ENCODE measurements at regions not wholly inside any gene's neighbourhood (a gene's known extent, or its start where the extent isn't known, plus 50 kb on each side); places are given as distances from the start of the nearest gene placed in this dataset.

DNA sequence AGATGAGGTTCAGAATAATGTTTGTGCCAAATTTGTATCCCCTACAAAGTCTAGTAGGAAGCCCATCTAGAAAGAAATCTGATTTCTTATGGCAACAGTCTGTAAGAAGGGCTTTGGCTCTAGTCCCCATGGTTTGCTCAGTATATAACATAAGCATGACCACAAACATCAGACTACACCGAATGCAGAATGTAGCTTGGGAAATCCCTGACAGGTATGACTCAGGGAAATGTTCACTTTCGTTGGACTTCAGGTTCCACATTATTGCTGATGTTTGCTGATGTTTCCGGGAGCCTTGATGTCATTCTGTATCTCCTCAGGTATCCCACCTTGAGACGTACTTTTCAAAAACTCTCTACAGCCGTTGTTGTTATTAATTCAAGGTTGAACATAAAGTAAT is 304.4 kb upstream of the TGFBR2 start:
- H3K36me3 Mint-ChIP-seq (ENCODE audit: low read depth) = peaks cover 8% of the 10 kb centered on the region
- no peak for DNase-seq (ENCODE audit: low spot score)
- peaks cover 17% of the 10 kb centered on the region for H3K9me3 Mint-ChIP-seq
- no peaks in the 10 kb centered on the region for H3K27me3 Mint-ChIP-seq (ENCODE audit: low read depth)
- no peak overlapping the region for H3K27ac Mint-ChIP-seq
- no peak overlapping the region for H3K4me3 Mint-ChIP-seq
- H3K4me1 Mint-ChIP-seq (ENCODE audit: low read depth) = peaks cover 8% of the 10 kb centered on the region

DNA sequence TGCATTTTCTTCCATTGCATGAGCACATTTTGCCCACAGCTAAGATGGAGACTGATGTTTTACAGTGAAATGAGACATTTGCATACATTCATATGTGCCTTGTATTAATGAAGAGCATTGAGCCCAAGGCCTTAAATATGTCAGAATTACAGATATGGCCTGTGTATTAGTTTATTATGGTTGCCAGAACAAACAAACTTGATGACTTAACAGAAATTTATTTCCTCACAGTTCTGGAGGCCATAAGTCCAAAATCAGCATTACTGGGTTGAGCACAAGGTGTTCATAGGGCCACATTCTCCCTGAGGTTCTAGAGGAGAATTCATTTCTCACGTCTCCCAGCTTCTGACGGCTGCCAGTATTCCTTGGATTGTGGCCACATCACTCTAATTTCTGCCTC is 302.6 kb upstream of the TGFBR2 start:
- Mint-ChIP-seq H3K4me1 (ENCODE audit: low read depth) (peaks cover 5% of the 10 kb centered on the region), H3K9me3 (peaks cover 17% of the 10 kb centered on the region), H3K27ac (no peak overlapping the region), H3K36me3 (ENCODE audit: low read depth) (peaks cover 6% of the 10 kb centered on the region), H3K27me3 (ENCODE audit: low read depth) (no peaks in the 10 kb centered on the region), H3K4me3 (no peak overlapping the region)
- DNase-seq (ENCODE audit: low spot score) = no peak

DNA sequence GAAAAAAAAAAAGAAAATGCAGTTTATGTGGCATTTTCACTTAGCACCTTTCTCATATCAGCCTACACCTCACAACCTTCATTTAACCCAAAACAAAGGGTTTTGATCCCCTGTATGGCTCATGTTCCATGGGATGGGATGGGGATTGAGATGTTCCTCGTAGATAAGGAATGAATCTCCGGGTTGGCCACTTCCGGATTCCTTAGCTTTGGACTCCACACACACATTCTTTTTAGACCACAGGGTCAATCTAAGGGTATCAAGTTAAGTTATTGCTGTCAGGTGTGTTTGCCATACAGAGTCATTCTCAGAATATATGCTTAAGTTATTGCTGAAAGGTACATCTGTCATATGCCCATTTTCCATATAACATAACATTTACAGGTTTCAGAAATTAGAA is 301.4 kb upstream of the TGFBR2 start:
- no peak for DNase-seq (ENCODE audit: low spot score)
- H3K4me1 Mint-ChIP-seq (ENCODE audit: low read depth) = peaks cover 5% of the 10 kb centered on the region
- no peak overlapping the region for H3K4me3 Mint-ChIP-seq

DNA sequence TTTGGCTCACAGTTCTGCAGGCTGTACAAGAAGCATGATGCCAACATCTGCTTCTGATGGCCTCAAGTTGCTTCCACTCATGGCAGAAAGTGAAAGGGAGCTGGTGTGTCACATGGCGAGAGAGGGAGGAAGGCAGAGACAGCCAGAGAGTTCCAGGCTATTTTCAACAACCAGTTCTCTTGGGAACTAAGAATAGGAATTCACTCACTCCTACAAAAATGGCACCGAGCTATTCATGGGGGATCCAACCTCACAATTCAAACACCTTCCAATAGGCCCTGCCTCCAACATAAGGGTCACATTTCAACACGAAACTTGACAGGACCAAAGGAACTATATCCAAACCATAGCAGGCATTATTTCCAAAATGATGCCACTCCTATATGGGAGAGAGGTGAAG is 299.5 kb upstream of the TGFBR2 start:
- Mint-ChIP-seq H3K9me3 (peaks cover 17% of the 10 kb centered on the region), H3K4me1 (ENCODE audit: low read depth) (peaks cover 2% of the 10 kb centered on the region), H3K27ac (no peak overlapping the region), H3K27me3 (ENCODE audit: low read depth) (no peaks in the 10 kb centered on the region), H3K36me3 (ENCODE audit: low read depth) (peaks cover 8% of the 10 kb centered on the region), H3K4me3 (no peak overlapping the region)
- no peak for DNase-seq (ENCODE audit: low spot score)

More for the DNA sequence above, 301.4 kb upstream of the TGFBR2 start:
- Mint-ChIP-seq H3K36me3 (ENCODE audit: low read depth) (peaks cover 8% of the 10 kb centered on the region), H3K27ac (no peak overlapping the region), H3K27me3 (ENCODE audit: low read depth) (no peaks in the 10 kb centered on the region), H3K9me3 (peaks cover 17% of the 10 kb centered on the region)

DNA sequence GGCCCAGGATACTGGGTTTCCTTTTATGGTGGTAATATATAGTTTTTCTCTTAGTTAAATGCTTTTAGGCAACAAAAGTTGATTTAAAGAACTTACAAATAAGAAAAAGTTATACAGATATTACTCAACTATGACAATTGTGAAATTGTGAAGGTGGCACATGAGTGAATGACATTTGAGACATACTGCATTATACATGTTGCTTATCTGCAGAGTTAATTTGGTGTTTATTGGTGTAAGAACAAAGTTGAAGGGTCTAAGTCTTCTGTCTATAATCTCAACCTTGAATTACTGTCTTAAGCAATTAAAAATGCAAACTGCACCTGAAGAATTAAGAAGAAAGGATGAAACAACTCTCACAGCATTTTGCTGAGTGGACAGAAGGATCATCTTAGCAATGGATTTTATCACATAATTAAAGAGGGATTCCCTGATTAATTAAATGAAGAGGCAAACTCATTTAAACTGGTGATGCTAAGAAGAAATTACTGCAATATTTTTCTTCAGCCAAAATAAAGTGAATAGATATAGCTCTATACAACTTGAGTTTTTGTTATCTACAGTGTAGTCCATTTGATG is 298.9 kb upstream of the TGFBR2 start:
- H3K4me3 Mint-ChIP-seq = no peak overlapping the region
- H3K36me3 Mint-ChIP-seq (ENCODE audit: low read depth) = peaks cover 8% of the 10 kb centered on the region
- no peak for DNase-seq (ENCODE audit: low spot score)
- no peaks in the 10 kb centered on the region for H3K4me1 Mint-ChIP-seq (ENCODE audit: low read depth)
- no peak overlapping the region for H3K27ac Mint-ChIP-seq
- no peaks in the 10 kb centered on the region for H3K27me3 Mint-ChIP-seq (ENCODE audit: low read depth)
- peaks cover 17% of the 10 kb centered on the region for H3K9me3 Mint-ChIP-seq

DNA sequence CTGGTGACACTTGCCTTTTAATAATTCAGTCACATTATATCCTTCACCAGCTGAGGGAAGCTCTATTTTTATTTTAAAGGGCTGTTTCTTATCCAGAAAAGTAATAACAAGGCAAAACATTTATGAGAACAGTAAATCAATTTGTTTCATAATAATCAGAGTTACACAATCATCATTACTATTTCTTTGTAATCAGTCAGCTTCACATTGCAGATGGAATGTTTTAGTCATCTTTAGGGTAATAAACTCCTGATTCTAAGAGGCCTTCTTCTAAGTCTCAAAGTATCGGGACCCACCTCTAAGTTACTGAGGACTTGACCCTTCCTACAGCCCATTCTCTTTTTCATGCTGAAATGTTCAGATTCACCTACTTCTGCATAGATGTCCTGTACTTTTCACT is 298.3 kb upstream of the TGFBR2 start:
- H3K27me3 Mint-ChIP-seq (ENCODE audit: low read depth) = no peaks in the 10 kb centered on the region
- DNase-seq (ENCODE audit: low spot score) = no peak

DNA sequence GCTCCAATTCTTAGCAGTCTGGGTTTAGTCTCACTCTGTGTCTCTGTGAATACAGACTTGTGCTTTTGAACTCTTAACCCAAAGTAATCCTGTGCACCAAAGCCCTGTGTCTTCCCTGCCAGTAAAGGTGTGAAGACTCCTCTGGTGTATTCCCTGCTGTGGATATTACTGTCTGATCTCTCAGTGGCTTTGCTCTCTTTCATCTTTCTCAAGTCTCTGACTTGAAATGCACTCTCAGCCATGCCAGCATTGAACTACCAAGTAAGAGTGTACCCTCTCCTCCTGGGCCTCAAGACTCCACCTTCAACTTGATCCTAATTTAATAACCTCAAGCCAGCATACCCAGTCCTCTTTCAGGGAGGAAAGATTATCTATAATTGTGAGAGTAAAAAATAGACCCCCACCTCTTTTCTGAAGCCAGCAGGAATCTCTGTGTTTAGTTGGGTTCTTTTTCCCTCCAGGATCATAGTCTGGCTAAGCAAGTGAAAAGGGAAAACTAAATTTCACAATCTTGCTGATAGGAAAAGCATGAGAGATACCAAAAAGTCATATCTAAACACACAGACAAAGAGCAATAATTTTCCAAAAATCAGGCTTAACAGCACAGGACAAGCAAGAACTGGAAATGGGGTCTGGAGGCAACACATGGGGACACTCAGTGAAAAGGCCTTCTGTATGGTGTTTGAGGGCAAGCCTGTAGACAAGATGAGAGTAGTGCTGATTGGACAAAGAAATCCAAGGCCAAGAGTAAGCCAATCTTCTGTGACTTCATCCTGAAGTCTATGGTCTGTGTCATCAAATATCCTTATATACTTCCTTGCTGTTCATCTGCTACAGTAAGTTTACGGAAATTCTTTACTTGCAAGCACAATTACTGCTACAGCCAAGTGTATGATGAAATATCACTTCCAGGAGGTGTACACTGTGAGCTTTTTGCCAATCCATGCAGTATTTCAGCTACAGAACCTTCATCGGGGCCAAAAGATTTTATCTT is 296.1 kb upstream of the TGFBR2 start:
- no peak overlapping the region for H3K4me3 Mint-ChIP-seq
- peaks cover 8% of the 10 kb centered on the region for H3K36me3 Mint-ChIP-seq (ENCODE audit: low read depth)
- no peak overlapping the region for H3K27ac Mint-ChIP-seq
- peaks cover 13% of the 10 kb centered on the region for H3K9me3 Mint-ChIP-seq
- H3K27me3 Mint-ChIP-seq (ENCODE audit: low read depth) = no peaks in the 10 kb centered on the region
- no peak for DNase-seq (ENCODE audit: low spot score)
- no peaks in the 10 kb centered on the region for H3K4me1 Mint-ChIP-seq (ENCODE audit: low read depth)

More for the DNA sequence above, 298.3 kb upstream of the TGFBR2 start:
- Mint-ChIP-seq H3K4me3 (no peak overlapping the region), H3K36me3 (ENCODE audit: low read depth) (peaks cover 8% of the 10 kb centered on the region), H3K27ac (no peak overlapping the region), H3K4me1 (ENCODE audit: low read depth) (no peaks in the 10 kb centered on the region), H3K9me3 (peaks cover 17% of the 10 kb centered on the region)

DNA sequence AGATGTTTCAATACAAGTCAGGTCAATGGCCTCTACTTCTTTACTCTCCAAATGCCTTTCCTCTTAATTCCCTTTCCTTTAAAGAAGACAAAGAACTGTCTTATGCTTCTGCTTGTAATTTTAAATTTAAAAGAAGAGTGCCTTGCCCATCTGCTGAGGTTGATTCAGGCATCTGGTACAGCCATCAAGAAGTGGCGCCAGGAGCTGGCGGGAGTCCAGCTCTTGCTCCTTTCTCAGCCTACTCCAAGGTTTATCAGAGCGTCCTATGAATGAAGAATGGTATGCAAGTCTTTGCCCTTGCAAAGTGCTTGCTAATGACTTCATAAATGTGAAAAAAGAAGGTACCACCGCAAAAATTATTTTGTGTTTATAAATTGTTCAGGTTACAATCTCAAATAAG is 294.6 kb upstream of the TGFBR2 start:
- no peak for DNase-seq (ENCODE audit: low spot score)
- Mint-ChIP-seq H3K4me1 (ENCODE audit: low read depth) (no peaks in the 10 kb centered on the region), H3K9me3 (peaks cover 3% of the 10 kb centered on the region), H3K4me3 (no peak overlapping the region), H3K36me3 (ENCODE audit: low read depth) (peaks cover 2% of the 10 kb centered on the region), H3K27me3 (ENCODE audit: low read depth) (no peaks in the 10 kb centered on the region), H3K27ac (no peak overlapping the region)

DNA sequence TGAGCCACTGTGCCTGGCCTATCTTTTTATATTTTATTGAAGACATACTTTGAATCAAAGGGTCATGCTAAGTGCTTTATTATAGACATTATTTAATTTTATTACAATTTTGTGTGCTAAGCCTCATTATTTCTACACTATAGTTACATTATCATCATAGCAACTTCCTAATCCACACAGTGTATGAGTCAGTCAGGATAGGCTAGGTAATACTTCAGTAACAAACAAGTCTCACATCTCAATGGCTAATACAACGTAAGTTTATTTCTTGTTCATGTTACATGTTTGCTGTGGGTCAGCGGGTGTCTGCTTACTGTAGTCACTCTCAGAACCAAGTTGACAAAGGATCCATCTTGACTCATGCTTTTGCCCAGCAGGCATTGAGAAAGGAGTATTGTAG is 292.6 kb upstream of the TGFBR2 start:
- Mint-ChIP-seq H3K4me3 (no peak overlapping the region), H3K4me1 (ENCODE audit: low read depth) (no peaks in the 10 kb centered on the region), H3K27ac (no peak overlapping the region), H3K36me3 (ENCODE audit: low read depth) (peaks cover 2% of the 10 kb centered on the region), H3K27me3 (ENCODE audit: low read depth) (no peaks in the 10 kb centered on the region), H3K9me3 (peaks cover 4% of the 10 kb centered on the region)
- DNase-seq (ENCODE audit: low spot score) = no peak

DNA sequence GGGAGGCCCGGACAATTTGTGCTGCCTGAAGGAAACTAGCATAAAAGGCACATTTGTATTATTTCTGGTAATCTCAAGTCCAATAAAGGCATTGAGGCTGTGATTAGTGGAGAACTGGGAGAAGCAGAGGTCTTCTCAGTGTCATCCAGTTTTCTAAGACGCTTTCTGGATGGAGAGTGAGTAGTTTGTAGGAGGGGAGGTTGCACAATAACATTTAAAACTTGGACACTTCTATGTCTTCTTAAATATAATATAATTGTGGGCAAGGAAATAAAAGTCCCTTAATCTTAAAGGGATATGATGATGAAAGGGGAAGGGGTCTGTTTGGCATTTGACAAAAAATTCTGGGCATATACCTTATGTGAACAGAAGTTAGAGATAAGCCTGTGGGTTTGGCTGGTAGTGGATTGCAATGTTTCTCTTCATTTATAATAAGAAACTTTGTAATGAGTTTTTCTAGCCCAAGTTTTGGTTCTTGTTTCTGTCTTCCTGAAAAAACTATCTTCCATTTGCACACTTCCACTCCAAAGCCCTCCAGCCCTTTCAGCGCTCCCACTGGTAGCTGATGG is 291.6 kb upstream of the TGFBR2 start:
- H3K36me3 Mint-ChIP-seq (ENCODE audit: low read depth) = no peaks in the 10 kb centered on the region
- no peaks in the 10 kb centered on the region for H3K27me3 Mint-ChIP-seq (ENCODE audit: low read depth)
- peaks cover 4% of the 10 kb centered on the region for H3K9me3 Mint-ChIP-seq
- H3K27ac Mint-ChIP-seq = no peak overlapping the region
- no peak overlapping the region for H3K4me3 Mint-ChIP-seq
- DNase-seq (ENCODE audit: low spot score) = no peak
- H3K4me1 Mint-ChIP-seq (ENCODE audit: low read depth) = peaks cover 2% of the 10 kb centered on the region

DNA sequence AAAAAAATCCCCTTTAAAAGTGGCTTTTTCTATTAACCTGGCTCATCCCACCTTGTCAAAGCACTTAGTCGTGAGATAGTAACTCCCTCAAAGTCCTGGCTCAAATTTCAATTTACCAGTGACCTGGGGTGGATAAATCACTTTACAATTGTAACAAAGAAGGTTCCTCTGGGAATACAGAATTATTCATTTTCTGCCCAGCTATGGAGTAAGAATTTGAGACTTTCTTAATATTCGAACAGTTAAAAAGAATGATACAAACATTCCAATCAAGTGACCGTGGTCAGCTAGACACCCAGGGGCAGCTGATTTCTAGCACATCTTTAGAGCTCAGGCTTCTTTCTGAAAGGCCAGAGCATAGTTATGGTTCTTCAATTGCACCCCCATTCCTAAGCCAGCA is 291.0 kb upstream of the TGFBR2 start:
- Mint-ChIP-seq H3K4me3 (no peak overlapping the region), H3K27me3 (ENCODE audit: low read depth) (no peaks in the 10 kb centered on the region), H3K9me3 (peaks cover 4% of the 10 kb centered on the region)

DNA sequence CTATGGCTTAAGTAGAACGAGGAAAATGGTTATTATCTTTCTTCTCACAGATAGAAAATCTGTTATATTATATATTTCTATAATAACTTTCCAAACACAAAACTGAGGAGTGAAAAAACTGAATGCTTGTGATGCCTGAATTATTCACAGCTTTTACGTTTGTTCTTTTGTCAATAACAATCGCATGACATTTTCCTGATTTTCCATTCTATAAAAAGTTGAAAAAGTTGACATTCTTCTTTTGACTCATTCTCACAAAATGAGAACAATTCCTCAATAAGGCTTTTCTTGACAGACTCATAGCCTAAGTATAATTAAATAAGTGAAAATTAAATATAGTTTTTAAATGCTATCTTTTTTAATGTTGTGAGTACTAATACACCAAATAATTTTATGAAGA is 288.8 kb upstream of the TGFBR2 start:
- Mint-ChIP-seq H3K4me1 (ENCODE audit: low read depth) (peaks cover 2% of the 10 kb centered on the region), H3K36me3 (ENCODE audit: low read depth) (peaks cover 3% of the 10 kb centered on the region), H3K4me3 (no peak overlapping the region), H3K27me3 (ENCODE audit: low read depth) (no peaks in the 10 kb centered on the region), H3K9me3 (peaks cover 11% of the 10 kb centered on the region), H3K27ac (no peak overlapping the region)
- no peak for DNase-seq (ENCODE audit: low spot score)

More for the DNA sequence above, 291.0 kb upstream of the TGFBR2 start:
- Mint-ChIP-seq H3K36me3 (ENCODE audit: low read depth) (no peaks in the 10 kb centered on the region), H3K4me1 (ENCODE audit: low read depth) (peaks cover 2% of the 10 kb centered on the region), H3K27ac (no peak overlapping the region)
- DNase-seq (ENCODE audit: low spot score) = no peak

DNA sequence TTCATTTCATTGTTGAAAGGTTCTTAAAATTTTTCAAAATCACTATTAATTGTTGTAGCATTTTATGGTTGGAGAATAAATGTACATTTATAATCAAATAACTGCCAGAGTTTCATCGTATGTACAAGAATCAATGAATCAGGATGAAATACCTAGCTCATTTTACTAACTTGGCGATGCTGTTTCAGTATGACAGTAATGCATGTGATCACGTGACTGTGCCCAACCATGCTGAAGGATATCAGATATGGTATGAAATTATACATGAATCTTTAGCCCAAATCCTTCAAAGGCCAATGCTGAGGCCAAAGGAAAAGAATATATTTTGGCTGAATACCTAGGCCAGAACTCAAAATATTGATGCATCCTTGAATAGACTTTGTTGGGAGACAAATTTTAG is 288.3 kb upstream of the TGFBR2 start:
- H3K27me3 Mint-ChIP-seq (ENCODE audit: low read depth) = no peaks in the 10 kb centered on the region
- H3K4me1 Mint-ChIP-seq (ENCODE audit: low read depth) = peaks cover 2% of the 10 kb centered on the region
- DNase-seq (ENCODE audit: low spot score) = no peak
- H3K36me3 Mint-ChIP-seq (ENCODE audit: low read depth) = peaks cover 4% of the 10 kb centered on the region
- H3K9me3 Mint-ChIP-seq = peaks cover 16% of the 10 kb centered on the region
- H3K4me3 Mint-ChIP-seq = no peak overlapping the region
- H3K27ac Mint-ChIP-seq = no peak overlapping the region

DNA sequence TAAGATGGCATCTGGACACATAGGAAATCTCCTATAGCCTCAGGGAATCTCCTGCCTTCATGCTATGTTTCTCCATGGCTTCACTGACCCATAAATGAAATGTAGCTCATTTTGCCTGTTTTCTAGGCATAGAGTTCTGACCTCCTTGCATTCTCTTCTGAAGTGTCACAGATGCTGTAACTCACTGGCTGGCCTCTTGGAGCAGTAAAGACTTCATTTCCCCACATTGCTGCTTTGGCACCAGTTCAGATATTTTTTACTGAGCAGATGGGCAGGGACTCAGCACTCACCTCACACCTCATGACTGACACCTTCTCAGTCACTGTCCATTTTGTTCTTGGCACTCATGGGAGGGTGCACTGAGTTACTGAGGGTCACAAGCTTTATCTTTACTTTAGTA is 286.7 kb upstream of the TGFBR2 start:
- Mint-ChIP-seq H3K4me1 (ENCODE audit: low read depth) (peaks cover 2% of the 10 kb centered on the region), H3K36me3 (ENCODE audit: low read depth) (peaks cover 4% of the 10 kb centered on the region), H3K27me3 (ENCODE audit: low read depth) (no peaks in the 10 kb centered on the region), H3K4me3 (no peak overlapping the region), H3K27ac (no peak overlapping the region), H3K9me3 (peaks cover 19% of the 10 kb centered on the region)
- no peak for DNase-seq (ENCODE audit: low spot score)

All from T-helper 2 cell treated with Interferon-gamma antibody and Interleukin-4, amounts not matched to agents 5 μg/mL and 100 μg/mL, for 36 hours (primary cell).